ENCODE measurements at regions not wholly inside any gene's neighbourhood (a gene's known extent, or its start where the extent isn't known, plus 50 kb on each side); places are given as distances from the start of the nearest gene placed in this dataset.
A peak's percentile ranks its signal among the peaks of the same experiment; 100 is the strongest.

GRCh38 chr2:5339473-5339872, 352.7 kb upstream of the SOX11 start:
- H3K4me1 ChIP-seq (replicated peaks): no peaks in the 10 kb centered on the region
- H3K27ac ChIP-seq: no peak overlapping the region
- H3K27me3 ChIP-seq (replicated peaks): no peaks in the 10 kb centered on the region
- H3K36me3 ChIP-seq: no peaks in the 10 kb centered on the region
- H3K9me3 ChIP-seq (replicated peaks): 0 out of 2 replicates have a peak, but pooled peaks cover 2% of the 10 kb centered on the region
- no peak overlapping the region for H3K4me3 ChIP-seq
- DNase-seq (ENCODE audit: low read depth in 1 of 2, low spot score in 2 of 2): no peak

- Histone ChIP-seq H3K9me3 (replicated peaks) (no peaks in the 10 kb centered on the region), H3K36me3 (no peaks in the 10 kb centered on the region), H3K27me3 (replicated peaks) (no peaks in the 10 kb centered on the region), H3K4me1 (replicated peaks) (no peaks in the 10 kb centered on the region), H3K4me3 (no peak overlapping the region), H3K27ac (no peak overlapping the region)
- no peak for DNase-seq (ENCODE audit: low read depth in 1 of 2, low spot score in 2 of 2)
Observed at GRCh38 chr2:5343785-5344335, 348.3 kb upstream of the SOX11 start.

- Histone ChIP-seq H3K4me1 (replicated peaks) (no peaks in the 10 kb centered on the region), H3K4me3 (no peak overlapping the region), H3K9me3 (replicated peaks) (no peaks in the 10 kb centered on the region), H3K27ac (no peak overlapping the region), H3K36me3 (no peaks in the 10 kb centered on the region), H3K27me3 (replicated peaks) (no peaks in the 10 kb centered on the region)
- DNase-seq (ENCODE audit: low read depth in 1 of 2, low spot score in 2 of 2): no peak
Observed at GRCh38 chr2:5352286-5352685, 339.9 kb upstream of the SOX11 start.

- H3K9me3 ChIP-seq (replicated peaks): no peaks in the 10 kb centered on the region
Observed at GRCh38 chr2:5353565-5353964, 338.6 kb upstream of the SOX11 start.

GRCh38 chr2:5359397-5359796, 332.8 kb upstream of the SOX11 start:
- DNase-seq (ENCODE audit: low read depth in 1 of 2, low spot score in 2 of 2): no peak
- Histone ChIP-seq H3K36me3 (no peaks in the 10 kb centered on the region), H3K27me3 (replicated peaks) (no peaks in the 10 kb centered on the region), H3K27ac (no peak overlapping the region), H3K4me3 (no peak overlapping the region), H3K4me1 (replicated peaks) (no peaks in the 10 kb centered on the region), H3K9me3 (replicated peaks) (no peaks in the 10 kb centered on the region)

More at GRCh38 chr2:5353565-5353964, 338.6 kb upstream of the SOX11 start:
- no peaks in the 10 kb centered on the region for H3K27me3 ChIP-seq (replicated peaks)
- DNase-seq (ENCODE audit: low read depth in 1 of 2, low spot score in 2 of 2): no peak
- H3K4me1 ChIP-seq (replicated peaks): no peaks in the 10 kb centered on the region
- no peaks in the 10 kb centered on the region for H3K36me3 ChIP-seq
- H3K4me3 ChIP-seq: no peak overlapping the region
- no peak overlapping the region for H3K27ac ChIP-seq

- no peaks in the 10 kb centered on the region for H3K9me3 ChIP-seq (replicated peaks)
- no peaks in the 10 kb centered on the region for H3K36me3 ChIP-seq
- no peaks in the 10 kb centered on the region for H3K27me3 ChIP-seq (replicated peaks)
- H3K4me1 ChIP-seq (replicated peaks): no peaks in the 10 kb centered on the region
- no peak overlapping the region for H3K27ac ChIP-seq
- no peak overlapping the region for H3K4me3 ChIP-seq
- no peak for DNase-seq (ENCODE audit: low read depth in 1 of 2, low spot score in 2 of 2)
Observed at GRCh38 chr2:5360081-5360480, 332.1 kb upstream of the SOX11 start.

GRCh38 chr2:5364361-5364760, 327.8 kb upstream of the SOX11 start:
- DNase-seq (ENCODE audit: low read depth in 1 of 2, low spot score in 2 of 2): no peak
- Histone ChIP-seq H3K4me3 (no peak overlapping the region), H3K4me1 (replicated peaks) (no peaks in the 10 kb centered on the region), H3K9me3 (replicated peaks) (no peaks in the 10 kb centered on the region), H3K36me3 (no peaks in the 10 kb centered on the region), H3K27ac (no peak overlapping the region), H3K27me3 (replicated peaks) (no peaks in the 10 kb centered on the region)

- no peaks in the 10 kb centered on the region for H3K27me3 ChIP-seq (replicated peaks)
- no peak overlapping the region for H3K4me3 ChIP-seq
- H3K27ac ChIP-seq: no peak overlapping the region
- H3K9me3 ChIP-seq (replicated peaks): no peaks in the 10 kb centered on the region
- no peaks in the 10 kb centered on the region for H3K36me3 ChIP-seq
- no peaks in the 10 kb centered on the region for H3K4me1 ChIP-seq (replicated peaks)
- DNase-seq (ENCODE audit: low read depth in 1 of 2, low spot score in 2 of 2): peak in 1 of 2 experiments; percentile 2
Observed at GRCh38 chr2:5365871-5366461, 326.2 kb upstream of the SOX11 start.

GRCh38 chr2:5367321-5367720, 324.9 kb upstream of the SOX11 start:
- Histone ChIP-seq H3K27me3 (replicated peaks) (no peaks in the 10 kb centered on the region), H3K27ac (no peak overlapping the region), H3K4me1 (replicated peaks) (no peaks in the 10 kb centered on the region), H3K4me3 (no peak overlapping the region), H3K36me3 (no peaks in the 10 kb centered on the region), H3K9me3 (replicated peaks) (no peaks in the 10 kb centered on the region)
- no peak for DNase-seq (ENCODE audit: low read depth in 1 of 2, low spot score in 2 of 2)

GRCh38 chr2:5368263-5368662, 323.9 kb upstream of the SOX11 start:
- H3K36me3 ChIP-seq: no peaks in the 10 kb centered on the region
- no peak overlapping the region for H3K27ac ChIP-seq
- no peak overlapping the region for H3K4me3 ChIP-seq
- no peak for DNase-seq (ENCODE audit: low read depth in 1 of 2, low spot score in 2 of 2)
- no peaks in the 10 kb centered on the region for H3K9me3 ChIP-seq (replicated peaks)
- H3K4me1 ChIP-seq (replicated peaks): no peaks in the 10 kb centered on the region
- no peaks in the 10 kb centered on the region for H3K27me3 ChIP-seq (replicated peaks)

- H3K36me3 ChIP-seq: no peaks in the 10 kb centered on the region
- no peaks in the 10 kb centered on the region for H3K9me3 ChIP-seq (replicated peaks)
- no peak overlapping the region for H3K27ac ChIP-seq
- no peak for DNase-seq (ENCODE audit: low read depth in 1 of 2, low spot score in 2 of 2)
- no peaks in the 10 kb centered on the region for H3K27me3 ChIP-seq (replicated peaks)
- no peak overlapping the region for H3K4me3 ChIP-seq
- no peaks in the 10 kb centered on the region for H3K4me1 ChIP-seq (replicated peaks)
Observed at GRCh38 chr2:5369510-5369909, 322.7 kb upstream of the SOX11 start.

GRCh38 chr2:5370158-5370557, 322.0 kb upstream of the SOX11 start:
- H3K9me3 ChIP-seq (replicated peaks): no peaks in the 10 kb centered on the region

GRCh38 chr2:5372141-5372540, 320.0 kb upstream of the SOX11 start:
- Histone ChIP-seq H3K27ac (no peak overlapping the region), H3K4me1 (replicated peaks) (no peaks in the 10 kb centered on the region), H3K36me3 (no peaks in the 10 kb centered on the region), H3K4me3 (no peak overlapping the region), H3K27me3 (replicated peaks) (no peaks in the 10 kb centered on the region), H3K9me3 (replicated peaks) (no peaks in the 10 kb centered on the region)
- no peak for DNase-seq (ENCODE audit: low read depth in 1 of 2, low spot score in 2 of 2)

More at GRCh38 chr2:5370158-5370557, 322.0 kb upstream of the SOX11 start:
- Histone ChIP-seq H3K27me3 (replicated peaks) (no peaks in the 10 kb centered on the region), H3K27ac (no peak overlapping the region), H3K36me3 (no peaks in the 10 kb centered on the region), H3K4me3 (no peak overlapping the region), H3K4me1 (replicated peaks) (no peaks in the 10 kb centered on the region)
- no peak for DNase-seq (ENCODE audit: low read depth in 1 of 2, low spot score in 2 of 2)

GRCh38 chr2:5373200-5373599, 319.0 kb upstream of the SOX11 start:
- DNase-seq (ENCODE audit: low read depth in 1 of 2, low spot score in 2 of 2): no peak
- H3K9me3 ChIP-seq (replicated peaks): no peaks in the 10 kb centered on the region
- no peak overlapping the region for H3K4me3 ChIP-seq
- H3K27ac ChIP-seq: no peak overlapping the region
- no peaks in the 10 kb centered on the region for H3K36me3 ChIP-seq
- H3K27me3 ChIP-seq (replicated peaks): no peaks in the 10 kb centered on the region
- H3K4me1 ChIP-seq (replicated peaks): no peaks in the 10 kb centered on the region

- H3K4me1 ChIP-seq (replicated peaks): no peaks in the 10 kb centered on the region
- no peak overlapping the region for H3K4me3 ChIP-seq
- no peaks in the 10 kb centered on the region for H3K9me3 ChIP-seq (replicated peaks)
- no peaks in the 10 kb centered on the region for H3K27me3 ChIP-seq (replicated peaks)
- H3K27ac ChIP-seq: no peak overlapping the region
- no peaks in the 10 kb centered on the region for H3K36me3 ChIP-seq
- no peak for DNase-seq (ENCODE audit: low read depth in 1 of 2, low spot score in 2 of 2)
Observed at GRCh38 chr2:5374762-5375161, 317.4 kb upstream of the SOX11 start.

All from SJSA1 (cell line).